ENCODE measurements at regions not wholly inside any gene's neighbourhood (a gene's known extent, or its start where the extent isn't known, plus 50 kb on each side); places are given as distances from the start of the nearest gene placed in this dataset.

GRCh38 chr11:92632495-92632894 lies 337.0 kb upstream of the MTNR1B start:
- Histone ChIP-seq H3K36me3 (ENCODE audit: control insufficient read depth, insufficient read depth, low read length) (no peaks in the 10 kb centered on the region), H3K27me3 (ENCODE audit: control insufficient read depth, insufficient read depth, low read length) (no peaks in the 10 kb centered on the region; the same call in 1 of the 2 replicates), H3K27ac (ENCODE audit: low read length) (no peak overlapping the region), H3K4me1 (ENCODE audit: control insufficient read depth, insufficient read depth, low read length) (no peaks in the 10 kb centered on the region), H3K4me3 (ENCODE audit: low read depth in 2 of 2, low read length in 2 of 2) (no peak overlapping the region), H3K9me3 (ENCODE audit: control insufficient read depth, insufficient read depth, low read depth, low read length) (no peaks in the 10 kb centered on the region)
- ChIA-PET POLR2A (no interaction called here), CTCF (no interaction called here)
- in situ Hi-C loops (cut with HindIII; ENCODE audit: low pct_unique_long_range_greater_than_20kb, low sequenced_read_pairs) (no loop called here), intact Hi-C loops (cut with micrococcal nuclease; ENCODE audit: unreplicated experiment) (no loop called here)
- no peak for DNase-seq (ENCODE audit: low read depth, low spot score)
- no TSS peak for BruUV-seq (replicated peaks)
- TF ChIP-seq TCF7L2 (IDR thresholded peaks at IDR 0.05; ENCODE audit: low read depth, low read length) (no peak), CTCF (IDR thresholded peaks at IDR 0.05) (no peak), POLR2AphosphoS5 (IDR thresholded peaks at IDR 0.05; ENCODE audit: low read depth, low read length) (no peak), SIN3A (IDR thresholded peaks at IDR 0.05; ENCODE audit: borderline replicate concordance, insufficient read depth, low read depth, low read length) (no peak), REST (IDR thresholded peaks at IDR 0.05; ENCODE audit: insufficient read depth in 1 of 2, low read depth in 2 of 2, low read length in 1 of 2) (no peak)
- ATAC-seq = no peak

GRCh38 chr11:92633820-92634219 lies 335.6 kb upstream of the MTNR1B start:
- in situ Hi-C loops (cut with HindIII; ENCODE audit: low pct_unique_long_range_greater_than_20kb, low sequenced_read_pairs) = no loop called here
- no peak for ATAC-seq
- BruUV-seq (replicated peaks) = no TSS peak
- Histone ChIP-seq H3K36me3 (ENCODE audit: control insufficient read depth, insufficient read depth, low read length) (no peaks in the 10 kb centered on the region), H3K4me1 (ENCODE audit: control insufficient read depth, insufficient read depth, low read length) (no peaks in the 10 kb centered on the region), H3K27me3 (ENCODE audit: control insufficient read depth, insufficient read depth, low read length) (no peaks in the 10 kb centered on the region), H3K9me3 (ENCODE audit: control insufficient read depth, insufficient read depth, low read depth, low read length) (no peaks in the 10 kb centered on the region), H3K4me3 (ENCODE audit: low read depth in 2 of 2, low read length in 2 of 2) (no peak overlapping the region), H3K27ac (ENCODE audit: low read length) (no peak overlapping the region)
- POLR2A ChIA-PET = no interaction called here
- CTCF ChIA-PET = no interaction called here
- no peak for DNase-seq (ENCODE audit: low read depth, low spot score)
- intact Hi-C loops (cut with micrococcal nuclease; ENCODE audit: unreplicated experiment) = no loop called here
- no peak for TF ChIP-seq SIN3A (IDR thresholded peaks at IDR 0.05; ENCODE audit: borderline replicate concordance, insufficient read depth, low read depth, low read length)
- no peak for TF ChIP-seq REST (IDR thresholded peaks at IDR 0.05; ENCODE audit: insufficient read depth in 1 of 2, low read depth in 2 of 2, low read length in 1 of 2)
- no peak for TF ChIP-seq CTCF (IDR thresholded peaks at IDR 0.05)
- TF ChIP-seq TCF7L2 (IDR thresholded peaks at IDR 0.05; ENCODE audit: low read depth, low read length) = no peak
- TF ChIP-seq POLR2AphosphoS5 (IDR thresholded peaks at IDR 0.05; ENCODE audit: low read depth, low read length) = no peak

All from Panc1 (cell line).